Common myeloid progenitor, CD34-positive (primary cell): ENCODE measurements at regions not wholly inside any gene's neighbourhood (a gene's known extent, or its start where the extent isn't known, plus 50 kb on each side); places are given as distances from the start of the nearest gene placed in this dataset.

Experiments used
- CTCF ChIA-PET: fragments of 350-600 bp; sonication (Branson Sonifier 250); formaldehyde crosslinking; loops from one replicate; lab custom pipeline; 2021; ENCODE audit warnings: antibody characterized with exemption; lab: Charles Lee
- POLR2A ChIA-PET: fragments of 350-600 bp; sonication (Branson Sonifier 250); formaldehyde crosslinking; loops from one replicate; lab custom pipeline; 2021; ENCODE audit warnings: antibody characterized with exemption; lab: Charles Lee
- DNase-seq, 3 donors: peaks; one replicate each; pipeline versions ENCODE4 v3.0.0 to v3.0.0-alpha.2; 2013
- H3K27ac ChIP-seq, 2 experiments: 1 replicate in 1 of 2; 2 replicates in 1 of 2; pipeline ENCODE4 v1.7.0; 2013; ENCODE audit warnings: inconsistent platforms in 2 of 2, low read length in 2 of 2, mild to moderate bottlenecking in 2 of 2, low read depth in 1 of 2, moderate library complexity in 1 of 2; ENCODE audit not compliant: severe bottlenecking in 2 of 2, insufficient read depth in 1 of 2, poor library complexity in 1 of 2
- H3K27me3 ChIP-seq, 5 experiments: replicated peaks in 2 of 5; 1 replicate in 3 of 5; 2 replicates in 2 of 5; pipeline versions ENCODE4 v1.6.1 to v1.7.0; 2013; ENCODE audit warnings: low read length in 4 of 5, mild to moderate bottlenecking in 2 of 5, moderate library complexity in 2 of 5, inconsistent platforms in 1 of 5; ENCODE audit not compliant: insufficient read depth in 5 of 5, control insufficient read depth in 4 of 5
- H3K36me3 ChIP-seq, 4 experiments: 1 replicate in 2 of 4; 2 replicates in 2 of 4; pipeline versions ENCODE4 v1.6.1 to v1.7.0; 2013; ENCODE audit warnings: low read length in 3 of 4, control low read depth in 1 of 4, mild to moderate bottlenecking in 1 of 4; ENCODE audit not compliant: control insufficient read depth in 4 of 4, insufficient read depth in 4 of 4
- H3K4me1 ChIP-seq, 4 experiments: 1 replicate in 3 of 4; 2 replicates in 1 of 4; pipeline versions ENCODE4 v1.6.1 to v1.7.1; 2013; ENCODE audit warnings: low read length in 3 of 4, mild to moderate bottlenecking in 3 of 4, control low read depth in 1 of 4, inconsistent platforms in 1 of 4, moderate library complexity in 1 of 4; ENCODE audit not compliant: control insufficient read depth in 4 of 4, insufficient read depth in 4 of 4; ENCODE audit errors: control extremely low read depth in 1 of 4
- H3K4me3 ChIP-seq, 7 experiments: 1 replicate in 4 of 7; 2 replicates in 3 of 7; pipeline versions ENCODE4 v1.5.1 to v1.7.0; 2013; ENCODE audit warnings: mild to moderate bottlenecking in 7 of 7, low read length in 6 of 7, moderate library complexity in 6 of 7, inconsistent platforms in 2 of 7, low read depth in 2 of 7, control low read depth in 1 of 7; ENCODE audit not compliant: insufficient read depth in 4 of 7, control insufficient read depth in 1 of 7; ENCODE audit errors: extremely low read depth in 1 of 7
- H3K9me3 ChIP-seq, 5 experiments: 1 replicate in 4 of 5; 2 replicates in 1 of 5; pipeline versions ENCODE4 v1.6.1 to v1.7.1; 2013; ENCODE audit warnings: low read length in 4 of 5, mild to moderate bottlenecking in 2 of 5, inconsistent platforms in 1 of 5, low read depth in 1 of 5, moderate library complexity in 1 of 5; ENCODE audit not compliant: control insufficient read depth in 4 of 5, insufficient read depth in 2 of 5; ENCODE audit errors: control extremely low read depth in 1 of 5
- WGBS: methylation state at CpG from one replicate; pipeline ENCODE4 v1.1.5; 2013; ENCODE audit not compliant: insufficient coverage; 5-methylcytosine and 5-hydroxymethylcytosine counted together

DNA sequence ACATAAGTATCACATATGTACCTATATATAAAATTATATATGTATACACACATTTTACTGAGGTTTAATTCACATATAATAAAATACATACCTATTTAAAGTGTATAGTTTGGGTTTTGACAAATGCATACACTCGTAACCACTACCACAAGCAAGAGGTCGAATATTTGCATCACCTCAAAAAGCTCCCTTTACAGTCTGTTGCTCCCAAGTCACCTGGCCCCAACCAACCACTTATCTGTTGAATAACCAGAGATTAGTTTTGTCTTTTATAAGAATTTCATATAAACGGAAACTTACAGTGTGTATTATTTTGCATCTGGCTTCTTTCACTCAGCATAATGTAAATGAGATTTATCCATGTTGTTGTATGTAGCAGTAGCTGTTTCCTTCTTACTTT, 218.9 kb downstream of the MAT2B start:
- H3K4me1 ChIP-seq: no peaks in the 10 kb centered on the region
- POLR2A ChIA-PET: no interaction called here
- no peaks in the 10 kb centered on the region for H3K27me3 ChIP-seq
- H3K27ac ChIP-seq: no peak overlapping the region
- CTCF ChIA-PET: no interaction called here
- no peaks in the 10 kb centered on the region for H3K9me3 ChIP-seq
- DNase-seq: no peak
- H3K36me3 ChIP-seq: no peaks in the 10 kb centered on the region
- H3K4me3 ChIP-seq: no peak overlapping the region
- WGBS: no CpG with 5 or more reads among the region's 3 CpGs

DNA sequence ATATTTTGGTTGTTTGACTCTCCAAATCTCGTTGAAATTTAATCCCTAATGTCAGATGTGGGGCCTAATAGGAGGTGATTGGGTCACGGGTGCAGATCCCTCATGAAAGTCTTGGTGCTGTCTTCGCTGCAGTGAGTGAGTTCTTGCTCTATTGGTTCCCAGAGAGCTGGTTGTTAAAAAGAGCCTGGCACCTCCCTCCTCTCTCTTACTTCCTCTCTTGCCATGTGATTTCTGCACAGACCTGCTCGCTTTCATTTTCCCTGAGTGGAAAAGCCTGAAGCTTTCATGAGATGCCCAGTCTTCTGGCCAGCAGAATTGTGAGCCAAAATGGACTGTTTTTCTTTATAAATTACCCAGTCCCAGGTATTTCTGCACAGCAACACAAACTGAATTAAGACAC, 221.6 kb downstream of the MAT2B start:
- DNase-seq: peak in 2 of 3 donors; percentile 2
- POLR2A ChIA-PET: no interaction called here
- Histone ChIP-seq H3K9me3 (no peaks in the 10 kb centered on the region), H3K27me3 (no peaks in the 10 kb centered on the region), H3K27ac (no peak overlapping the region), H3K4me1 (no peaks in the 10 kb centered on the region), H3K4me3 (no peak overlapping the region), H3K36me3 (no peaks in the 10 kb centered on the region)
- CTCF ChIA-PET: no interaction called here
- WGBS: 63% methylated on average over 4 of the region's 4 CpGs

DNA sequence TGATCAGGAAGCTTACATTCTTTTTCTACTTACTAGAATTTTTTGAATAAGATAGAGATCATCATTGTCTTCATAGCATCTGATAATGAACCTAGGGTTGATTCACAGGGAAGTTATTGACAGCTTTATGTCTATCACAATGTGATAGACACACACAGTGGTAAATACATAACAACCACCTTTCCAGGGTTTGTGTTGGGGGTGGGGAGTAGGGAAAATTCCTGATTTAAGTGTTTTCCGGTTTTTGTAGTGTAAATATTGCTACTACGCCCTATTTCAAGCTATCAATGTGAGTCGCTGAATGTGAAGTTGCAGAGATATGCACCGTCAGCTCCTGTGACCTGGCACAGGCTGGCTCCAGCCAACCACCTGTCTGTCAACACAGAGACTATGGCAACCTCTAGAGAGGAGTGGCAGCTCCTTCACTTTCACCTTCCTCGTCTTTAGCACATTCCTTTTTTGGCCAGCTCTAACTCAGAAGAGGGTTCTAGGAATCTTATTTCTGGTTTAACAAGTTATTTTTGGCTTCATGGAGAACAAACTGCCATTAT, 224.9 kb downstream of the MAT2B start:
- no peaks in the 10 kb centered on the region for H3K9me3 ChIP-seq
- H3K27ac ChIP-seq: no peak overlapping the region
- H3K27me3 ChIP-seq: no peaks in the 10 kb centered on the region
- CTCF ChIA-PET: no interaction called here
- no peaks in the 10 kb centered on the region for H3K4me1 ChIP-seq
- no peak for DNase-seq
- POLR2A ChIA-PET: no interaction called here
- 96% methylated on average over 4 of the region's 5 CpGs for WGBS
- no peaks in the 10 kb centered on the region for H3K36me3 ChIP-seq
- no peak overlapping the region for H3K4me3 ChIP-seq

DNA sequence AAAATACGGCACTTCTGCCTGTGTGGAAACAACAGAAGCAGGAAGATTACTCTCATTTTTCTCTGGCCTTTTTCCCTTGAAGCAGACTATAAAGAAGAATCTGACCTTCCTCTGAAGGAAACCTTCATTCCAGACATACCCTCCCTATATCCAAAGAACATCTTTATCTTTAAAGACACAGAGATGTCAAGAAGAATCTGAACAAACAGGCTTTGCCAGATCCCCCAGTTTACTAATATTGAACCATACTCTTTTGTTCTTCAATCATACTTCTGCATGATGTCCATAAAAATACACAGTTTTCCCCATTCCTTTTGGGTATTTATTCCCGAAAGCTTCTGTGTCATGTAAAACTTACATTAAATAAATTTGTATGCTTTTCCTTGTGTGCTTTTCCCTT, 225.8 kb downstream of the MAT2B start:
- Histone ChIP-seq H3K36me3 (no peaks in the 10 kb centered on the region), H3K27me3 (no peaks in the 10 kb centered on the region), H3K4me1 (no peaks in the 10 kb centered on the region), H3K27ac (no peak overlapping the region), H3K9me3 (no peaks in the 10 kb centered on the region), H3K4me3 (no peak overlapping the region)
- DNase-seq: no peak
- ChIA-PET CTCF (no interaction called here), POLR2A (no interaction called here)
- WGBS: 100% methylated on average over 1 of the region's 2 CpGs

DNA sequence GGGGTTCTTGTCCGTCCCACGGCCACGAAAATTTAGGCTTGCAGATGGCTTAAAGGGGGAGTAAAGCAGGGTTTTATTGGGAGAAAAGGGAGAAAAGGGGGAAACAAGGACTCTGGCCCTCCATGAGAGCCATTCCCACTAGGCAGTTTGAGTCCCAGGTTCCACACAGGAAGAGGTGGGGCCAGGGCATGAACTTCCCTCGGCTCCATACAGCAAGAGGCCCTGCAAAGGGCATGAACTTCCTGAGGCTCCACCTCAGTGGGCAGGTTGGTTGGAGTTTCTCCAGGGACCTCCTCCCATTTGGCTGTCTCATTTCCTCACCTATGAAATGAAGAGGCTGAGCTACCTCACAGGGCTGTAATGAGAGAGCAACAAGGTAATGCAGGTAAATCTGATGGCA, 229.7 kb downstream of the MAT2B start:
- Histone ChIP-seq H3K36me3 (no peaks in the 10 kb centered on the region), H3K4me3 (no peak overlapping the region), H3K27ac (no peak overlapping the region), H3K27me3 (no peaks in the 10 kb centered on the region), H3K9me3 (no peaks in the 10 kb centered on the region), H3K4me1 (no peaks in the 10 kb centered on the region)
- CTCF ChIA-PET: no interaction called here
- 88% methylated on average over 2 of the region's 4 CpGs for WGBS
- POLR2A ChIA-PET: no interaction called here
- no peak for DNase-seq

DNA sequence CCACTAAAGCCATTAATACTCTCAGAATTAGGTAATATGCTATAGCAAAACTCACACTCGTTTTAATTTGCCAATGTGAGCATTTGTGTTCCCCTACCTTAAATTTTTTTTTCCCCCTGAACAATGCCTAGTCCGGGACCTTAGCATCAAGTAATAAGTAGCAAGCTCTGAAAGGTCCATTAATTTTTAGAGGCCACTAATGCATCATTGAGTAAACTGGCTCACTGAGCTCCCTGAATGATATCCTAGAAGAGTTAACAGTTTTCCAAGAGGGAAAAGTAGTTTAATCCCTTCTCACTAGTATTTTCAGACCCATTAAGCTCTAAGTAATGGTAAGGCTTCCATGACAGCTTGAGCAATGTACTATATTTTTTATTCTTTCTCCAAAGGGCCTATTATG, 242.2 kb downstream of the MAT2B start:
- Histone ChIP-seq H3K27ac (no peak overlapping the region), H3K27me3 (no peaks in the 10 kb centered on the region), H3K4me1 (no peaks in the 10 kb centered on the region), H3K9me3 (no peaks in the 10 kb centered on the region), H3K36me3 (no peaks in the 10 kb centered on the region), H3K4me3 (no peak overlapping the region)
- POLR2A ChIA-PET: no interaction called here
- CTCF ChIA-PET: no interaction called here
- no peak for DNase-seq
- 80% methylated on average over 2 of the region's 2 CpGs for WGBS

DNA sequence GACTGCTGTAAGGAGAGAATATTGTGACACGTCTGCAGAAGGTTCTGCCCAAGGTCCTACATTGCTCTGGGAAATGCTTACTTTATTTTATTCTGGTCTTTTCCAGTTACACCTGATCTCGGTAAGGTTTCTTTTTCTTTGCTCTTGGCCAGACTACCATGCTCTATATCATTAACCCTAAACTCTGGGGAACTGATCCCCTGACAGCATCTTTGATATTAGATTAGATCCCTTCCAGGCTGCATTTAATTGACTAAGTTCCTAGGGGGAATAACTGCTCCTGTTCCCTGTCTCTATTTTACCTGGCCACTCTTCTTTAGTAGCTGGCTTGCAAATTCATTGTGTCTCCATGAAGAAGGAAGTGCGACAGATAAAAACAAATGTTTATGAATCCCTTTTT, 243.5 kb downstream of the MAT2B start:
- no peak overlapping the region for H3K4me3 ChIP-seq
- WGBS: 94% methylated on average over 2 of the region's 3 CpGs
- no peaks in the 10 kb centered on the region for H3K27me3 ChIP-seq
- POLR2A ChIA-PET: no interaction called here
- no peak overlapping the region for H3K27ac ChIP-seq
- CTCF ChIA-PET: no interaction called here
- H3K4me1 ChIP-seq: no peaks in the 10 kb centered on the region
- no peaks in the 10 kb centered on the region for H3K9me3 ChIP-seq
- DNase-seq: no peak
- H3K36me3 ChIP-seq: no peaks in the 10 kb centered on the region
